H54 (cell line): ENCODE measurements at regions not wholly inside any gene's neighbourhood (a gene's known extent, or its start where the extent isn't known, plus 50 kb on each side); places are given as distances from the start of the nearest gene placed in this dataset.

Experiments
- DNase-seq: peaks from one replicate; pipeline ENCODE4 v3.0.0; 2011; ENCODE audit warnings: low spot score, mixed read lengths; ENCODE audit not compliant: insufficient read length
- FAIRE-seq: peaks from 3 replicates; lab custom pipeline; 2011; peaks lifted over from hg19 to GRCh38; lab: Jason Lieb, UNC
- POLR2A ChIP-seq: IDR thresholded peaks from 2 replicates; pipeline ENCODE4 v1.6.1; 2011; ENCODE audit warnings: low read depth, mild to moderate bottlenecking, low read length

DNA sequence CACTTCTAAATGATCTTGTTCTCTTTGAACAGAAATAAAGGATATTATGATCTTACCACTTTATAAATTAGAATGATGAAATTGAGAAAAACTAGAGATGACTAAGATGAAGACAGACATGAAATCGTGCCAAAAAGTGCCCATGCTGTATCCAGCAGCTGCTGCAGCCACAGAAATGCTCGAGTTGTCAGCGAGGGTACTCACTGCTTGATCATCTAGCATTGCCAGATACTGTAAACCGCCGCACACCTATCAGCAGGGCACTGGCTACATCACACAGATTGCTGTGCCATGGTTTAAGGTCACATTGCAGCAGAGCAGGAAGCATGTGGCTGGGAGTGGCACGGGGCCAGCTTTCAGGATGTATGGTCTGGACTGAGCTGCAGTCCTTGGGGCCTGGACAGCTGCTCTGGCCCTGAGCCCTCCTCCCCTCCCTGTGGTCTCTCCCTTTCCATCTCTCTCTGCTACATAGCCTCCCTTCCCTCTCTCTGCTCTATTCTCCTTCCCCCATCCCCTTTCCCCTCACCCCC, 51.0 kb upstream of the SEPTIN5 start:
- FAIRE-seq (no peak), DNase-seq (peak; percentile 20)
- no peak for TF ChIP-seq POLR2A

DNA sequence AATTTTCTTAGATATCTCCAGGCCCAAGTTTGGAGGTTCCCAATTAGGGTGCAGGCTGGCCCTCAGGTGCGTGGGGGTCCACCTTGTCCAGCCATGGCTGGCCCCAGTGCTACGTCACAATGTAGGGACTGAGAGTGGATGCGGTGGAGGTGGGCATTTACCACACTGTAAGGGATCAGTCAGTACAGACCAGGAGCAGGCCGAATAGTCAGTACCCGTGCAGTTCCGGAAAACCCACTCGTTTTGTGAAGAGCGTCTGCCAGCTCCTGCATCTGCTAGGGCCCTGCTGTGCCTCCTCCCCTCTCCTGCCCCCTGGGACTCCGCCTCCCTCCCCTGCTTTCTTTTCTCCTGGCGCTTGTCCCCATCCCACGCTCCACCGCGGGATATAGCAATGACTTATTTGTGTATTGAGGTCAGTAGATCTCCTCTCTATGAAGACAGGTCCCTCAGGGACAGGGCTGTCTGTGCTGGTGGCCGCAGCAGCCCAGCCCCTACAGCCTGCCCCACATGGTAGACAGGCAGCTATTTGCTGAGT, 50.4 kb upstream of the SEPTIN5 start:
- DNase-seq = no peak

DNA sequence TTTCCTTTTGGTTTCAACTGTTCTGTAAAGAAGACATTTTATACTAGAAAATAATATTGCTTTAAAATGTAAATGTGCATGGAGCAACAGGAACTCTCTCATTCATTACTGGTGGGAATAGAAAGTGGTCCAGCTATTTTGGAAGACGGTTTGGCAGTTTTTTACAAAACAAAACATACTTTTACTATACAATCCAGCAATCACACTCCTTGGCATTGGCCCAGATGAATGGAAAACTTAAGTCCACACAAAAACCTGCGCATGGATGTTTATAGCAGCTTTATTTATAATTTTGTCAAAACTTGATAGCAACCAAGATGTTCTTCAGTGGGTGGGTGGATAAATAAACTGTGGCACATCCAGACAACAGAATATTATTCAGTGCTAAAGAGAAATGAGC, 49.9 kb upstream of the SEPTIN5 start:
- FAIRE-seq = no peak

More for the DNA sequence above, 50.4 kb upstream of the SEPTIN5 start:
- no peak for FAIRE-seq
- no peak for TF ChIP-seq POLR2A

More for the DNA sequence above, 49.9 kb upstream of the SEPTIN5 start:
- DNase-seq = no peak
- TF ChIP-seq POLR2A = no peak
